Aorta (tissue), 5 donors: ENCODE measurements at regions not wholly inside any gene's neighbourhood (a gene's known extent, or its start where the extent isn't known, plus 50 kb on each side); places are given as distances from the start of the nearest gene placed in this dataset.
A peak's percentile ranks its signal among the peaks of the same experiment; 100 is the strongest.

Source experiments
- ATAC-seq: fragments of 200-7000 bp; cut with Tn5 transposase; one replicate; pipeline ENCODE4 v1.9.1; 2022; ENCODE audit warnings: moderate library complexity; ENCODE audit not compliant: low FRiP score
- DNase-seq, 2 donors: peaks; one replicate each; pipeline ENCODE4 v3.0.0-alpha.2; 2020
- H3K27ac ChIP-seq, 2 donors: one replicate each; pipeline ENCODE4 v1.5.1; 2013; ENCODE audit warnings: low read length in 2 of 2, mild to moderate bottlenecking in 2 of 2, moderate library complexity in 2 of 2, control low read depth in 1 of 2, inconsistent platforms in 1 of 2, low read depth in 1 of 2
- H3K27me3 ChIP-seq, 2 donors: one replicate each; pipeline ENCODE4 v1.6.1; 2013; ENCODE audit warnings: control low read depth in 1 of 2, low read length in 1 of 2, mild to moderate bottlenecking in 1 of 2, moderate library complexity in 1 of 2; ENCODE audit not compliant: insufficient read depth in 2 of 2, control insufficient read depth in 1 of 2
- H3K36me3 ChIP-seq, 2 donors: one replicate each; pipeline ENCODE4 v1.6.1; 2013; ENCODE audit warnings: control low read depth in 1 of 2, low read length in 1 of 2, mild to moderate bottlenecking in 1 of 2; ENCODE audit not compliant: insufficient read depth in 2 of 2, control insufficient read depth in 1 of 2
- H3K4me1 ChIP-seq, 2 donors: one replicate each; pipeline ENCODE4 v1.6.1; 2013; ENCODE audit warnings: low read length in 2 of 2, control low read depth in 1 of 2, mild to moderate bottlenecking in 1 of 2, moderate library complexity in 1 of 2; ENCODE audit not compliant: insufficient read depth in 2 of 2, control insufficient read depth in 1 of 2
- H3K4me3 ChIP-seq, 2 donors: one replicate each; pipeline ENCODE4 v1.5.1; 2013; ENCODE audit warnings: low read length in 2 of 2, control low read depth in 1 of 2, mild to moderate bottlenecking in 1 of 2
- H3K9me3 ChIP-seq: one replicate; pipeline ENCODE4 v1.6.1; 2013; ENCODE audit warnings: mild to moderate bottlenecking, low read length; ENCODE audit not compliant: control insufficient read depth
- WGBS, 2 donors: extraction: QIAGEN DNeasy Blood & Tissue Kit; methylation state at CpG; one replicate each; pipeline ENCODE4 v1.1.7; 2013; 5-methylcytosine and 5-hydroxymethylcytosine counted together
- intact Hi-C, 2 donors: fragments of 100-400 bp; cut with DNase I; formaldehyde crosslinking; loops; one replicate each; pipeline versions ENCODE4 v1.14.2 to v1.15.0; 2022
- donor health status: healthy with polysubstance abuse.
- donor health status: Bipolar disorder and iron deficiency.
- donor health status: DM: no; HTN: no; CAD: no.
- donor health status: DM: no; HTN: no; CAD: no.
- donor health status: DM: yes; HTN: yes; CAD: no.

- intact Hi-C loops: no loop called here
- Histone ChIP-seq H3K27me3 (no peaks in the 10 kb centered on the region), H3K27ac (no peak overlapping the region), H3K4me3 (no peak overlapping the region), H3K9me3 (no peaks in the 10 kb centered on the region), H3K4me1 (no peaks in the 10 kb centered on the region), H3K36me3 (no peaks in the 10 kb centered on the region)
- 63 to 69% methylated on average over 2 of the region's 2 CpGs for WGBS, 2 donors
- DNase-seq: no peak
- ATAC-seq: no peak
Observed at GRCh38 chr5:101437351-101437750, 534.3 kb upstream of the ST8SIA4 start.

DNA sequence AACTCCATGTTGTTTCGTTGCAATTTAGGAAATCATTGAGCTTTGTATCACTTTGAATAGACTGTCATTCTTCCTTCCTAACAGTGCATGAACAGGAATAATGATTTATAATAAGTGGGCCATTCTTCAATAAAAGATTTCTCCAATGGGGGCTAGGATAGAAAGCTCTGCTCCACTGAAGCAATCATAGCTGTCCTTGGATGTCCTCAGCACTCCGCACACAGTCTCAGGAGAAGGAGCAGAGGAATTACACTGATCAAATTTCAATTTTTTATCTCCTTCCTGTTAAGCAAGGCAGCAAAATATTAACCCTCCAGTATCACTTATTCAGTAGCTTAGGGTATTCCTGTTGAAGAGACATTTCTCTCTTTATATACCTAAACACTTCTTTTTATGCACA, 532.7 kb upstream of the ST8SIA4 start:
- Histone ChIP-seq H3K27me3 (no peaks in the 10 kb centered on the region), H3K27ac (no peak overlapping the region), H3K9me3 (no peaks in the 10 kb centered on the region), H3K4me3 (no peak overlapping the region), H3K36me3 (no peaks in the 10 kb centered on the region), H3K4me1 (no peaks in the 10 kb centered on the region)
- intact Hi-C loops: no loop called here
- ATAC-seq: no peak
- 55 to 59% methylated on average over 2 of the region's 2 CpGs for WGBS, 2 donors
- no peak for DNase-seq

DNA sequence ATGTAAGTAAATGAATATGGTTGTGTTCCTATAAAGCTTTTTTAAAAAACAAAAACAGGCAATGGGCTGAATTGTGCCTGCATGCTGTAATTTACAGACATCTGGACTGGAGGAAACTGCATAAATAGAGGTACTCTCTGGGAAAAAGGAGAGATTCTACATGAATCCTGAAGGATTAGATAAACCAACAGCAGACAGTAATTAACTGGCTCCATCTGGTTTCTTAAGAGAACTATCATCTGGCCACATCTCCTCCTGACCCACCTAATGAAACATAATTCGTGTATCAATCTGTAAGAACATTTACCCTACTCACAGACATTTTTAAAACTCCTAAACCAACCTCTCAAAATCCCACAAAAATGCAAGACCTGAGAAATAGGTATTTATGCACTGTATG, 528.1 kb upstream of the ST8SIA4 start:
- DNase-seq: no peak
- intact Hi-C loops: no loop called here

GRCh38 chr5:101430551-101430950, 527.5 kb upstream of the ST8SIA4 start:
- intact Hi-C loops: no loop called here
- Histone ChIP-seq H3K4me3 (no peak overlapping the region), H3K9me3 (no peaks in the 10 kb centered on the region), H3K4me1 (no peaks in the 10 kb centered on the region), H3K27me3 (no peaks in the 10 kb centered on the region), H3K36me3 (no peaks in the 10 kb centered on the region), H3K27ac (no peak overlapping the region)
- 93% methylated on average over 2 of the region's 2 CpGs for WGBS, 2 donors
- no peak for ATAC-seq
- no peak for DNase-seq

More for the DNA sequence above, 528.1 kb upstream of the ST8SIA4 start:
- Histone ChIP-seq H3K27ac (no peak overlapping the region), H3K27me3 (no peaks in the 10 kb centered on the region), H3K9me3 (no peaks in the 10 kb centered on the region), H3K4me1 (no peaks in the 10 kb centered on the region), H3K4me3 (no peak overlapping the region), H3K36me3 (no peaks in the 10 kb centered on the region)
- ATAC-seq: no peak
- 66 to 74% methylated on average over 1 of the region's 1 CpG for WGBS, 2 donors

DNA sequence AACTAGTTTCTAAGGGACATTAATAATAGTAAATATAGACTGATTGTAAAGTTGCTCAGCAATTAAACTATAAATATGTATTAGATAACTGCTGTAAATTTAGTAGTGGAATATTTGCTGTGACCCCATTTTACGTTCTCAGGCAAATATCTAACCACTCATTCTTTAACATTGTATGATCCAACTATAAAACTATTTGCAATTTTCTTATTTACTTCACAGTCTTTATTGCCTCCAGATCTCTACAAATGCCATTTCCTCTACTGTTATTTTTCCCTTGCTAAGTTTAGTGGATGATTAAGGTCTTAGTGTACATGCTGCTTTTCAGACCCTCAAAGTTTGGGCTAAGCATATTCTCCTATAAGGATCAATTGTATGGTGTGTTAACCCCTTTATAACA, 526.2 kb upstream of the ST8SIA4 start:
- Histone ChIP-seq H3K27me3 (no peaks in the 10 kb centered on the region), H3K4me3 (no peak overlapping the region), H3K4me1 (no peaks in the 10 kb centered on the region), H3K9me3 (no peaks in the 10 kb centered on the region), H3K36me3 (no peaks in the 10 kb centered on the region), H3K27ac (no peak overlapping the region)
- ATAC-seq (no peak), DNase-seq (no peak)
- 12 to 15% methylated on average over 1 of the region's 1 CpG for WGBS, 2 donors
- intact Hi-C loops: loop anchor here in 1 of 2 donors (10.0 kb wide), 1 partner anchor 546 kb away; no protein-coding TSS in a partner anchor

DNA sequence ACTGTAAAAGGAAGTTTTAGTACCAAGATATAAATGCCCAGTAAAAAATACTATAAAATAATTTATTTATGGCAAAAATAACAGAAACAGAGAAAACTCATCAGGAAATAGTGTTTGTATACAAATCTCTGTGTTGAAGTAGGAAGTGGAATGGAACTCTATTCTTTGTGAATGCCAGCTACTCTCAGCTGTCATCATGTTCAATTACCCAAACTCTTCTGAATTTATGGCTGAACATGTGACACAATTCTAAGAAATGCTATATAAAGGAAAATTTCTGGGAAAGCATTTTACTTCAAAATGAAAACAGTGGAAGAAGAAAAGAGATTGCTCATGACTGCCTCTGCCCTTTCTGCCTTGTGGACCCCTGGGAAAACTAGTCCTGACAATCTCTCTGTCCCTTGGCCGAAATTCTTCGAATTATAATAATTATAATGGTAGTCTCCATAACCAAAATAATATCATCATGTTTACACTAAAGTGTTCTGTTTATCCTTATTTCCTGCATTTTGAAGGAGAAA, 522.3 kb upstream of the ST8SIA4 start:
- intact Hi-C loops: loop anchor here in 1 of 2 donors (10.0 kb wide), 1 partner anchor 549 kb away; no protein-coding TSS in a partner anchor
- Histone ChIP-seq H3K36me3 (no peaks in the 10 kb centered on the region), H3K4me1 (no peaks in the 10 kb centered on the region), H3K27me3 (no peaks in the 10 kb centered on the region), H3K27ac (no peak overlapping the region), H3K4me3 (no peak overlapping the region), H3K9me3 (no peaks in the 10 kb centered on the region)
- ATAC-seq (peak; percentile 75), DNase-seq (no peak)
- 2 to 20% methylated on average over 2 of the region's 2 CpGs for WGBS, 2 donors

DNA sequence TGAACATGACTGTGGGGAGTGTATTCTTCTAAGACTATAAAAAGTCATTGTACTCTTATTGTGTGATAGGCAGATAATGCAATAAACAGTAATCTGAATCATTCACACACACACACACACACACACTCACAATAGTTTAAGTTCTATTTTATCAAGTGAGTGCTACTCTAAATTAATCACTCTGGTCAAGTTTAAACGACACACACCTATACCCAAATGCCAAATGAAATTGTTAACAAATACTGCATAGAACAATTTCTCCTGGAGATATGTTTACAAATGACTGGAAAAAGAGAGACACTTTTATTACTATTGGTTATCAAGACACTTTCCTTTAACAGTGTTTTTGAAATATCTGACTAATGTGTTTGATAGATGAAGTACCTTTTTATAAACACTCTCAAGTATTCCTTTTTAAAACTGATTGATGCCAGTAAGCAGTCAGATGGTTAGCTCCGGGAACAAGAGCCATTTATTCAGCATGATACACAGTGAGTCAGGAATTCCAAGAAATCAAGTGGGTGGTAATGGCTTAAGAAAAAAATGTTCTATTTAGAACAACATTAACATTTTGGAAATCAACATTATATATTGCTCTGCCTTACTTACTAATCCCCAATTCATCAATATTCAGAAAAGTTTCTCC, 521.6 kb upstream of the ST8SIA4 start:
- Histone ChIP-seq H3K36me3 (no peaks in the 10 kb centered on the region), H3K27ac (no peak overlapping the region), H3K4me1 (no peaks in the 10 kb centered on the region), H3K4me3 (no peak overlapping the region), H3K9me3 (no peaks in the 10 kb centered on the region), H3K27me3 (no peaks in the 10 kb centered on the region)
- intact Hi-C loops: loop anchor here in 1 of 2 donors (10.0 kb wide), 1 partner anchor 550 kb away; no protein-coding TSS in a partner anchor
- ATAC-seq (peak; percentile 80), DNase-seq (no peak)
- WGBS, 2 donors: 17 to 24% methylated on average over 2 of the region's 2 CpGs

DNA sequence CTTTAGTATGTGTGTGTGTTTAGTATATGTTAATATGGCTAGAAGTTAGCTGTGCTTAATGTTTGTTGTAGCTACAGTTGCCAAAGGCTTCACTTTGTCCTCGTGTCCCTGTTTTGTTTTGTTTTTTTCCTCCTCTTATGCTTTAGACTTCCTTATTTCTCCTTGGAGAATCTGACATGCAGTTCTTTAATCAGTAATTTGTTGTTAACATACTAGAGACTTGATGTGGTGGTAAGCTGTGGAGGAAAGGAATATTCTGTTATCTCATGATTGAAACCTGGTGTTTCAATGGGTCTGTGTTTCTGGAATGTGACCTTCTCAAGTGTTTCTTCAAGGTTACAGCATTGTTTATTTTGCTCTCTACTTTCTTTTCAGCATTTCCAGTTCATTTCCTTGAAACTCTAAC, 515.6 kb upstream of the ST8SIA4 start:
- no peaks in the 10 kb centered on the region for H3K36me3 ChIP-seq
- 3 to 7% methylated on average over 1 of the region's 1 CpG for WGBS, 2 donors
- no peak overlapping the region for H3K4me3 ChIP-seq
- intact Hi-C loops: no loop called here
- no peak for DNase-seq
- no peak overlapping the region for H3K27ac ChIP-seq
- no peaks in the 10 kb centered on the region for H3K4me1 ChIP-seq
- ATAC-seq: no peak
- H3K27me3 ChIP-seq: no peaks in the 10 kb centered on the region
- H3K9me3 ChIP-seq: no peaks in the 10 kb centered on the region

GRCh38 chr5:101404531-101404930, 501.4 kb upstream of the ST8SIA4 start:
- H3K27me3 ChIP-seq: no peaks in the 10 kb centered on the region
- H3K27ac ChIP-seq: no peak overlapping the region
- H3K36me3 ChIP-seq: no peaks in the 10 kb centered on the region
- H3K4me3 ChIP-seq: no peak overlapping the region
- no peak for ATAC-seq
- intact Hi-C loops: no loop called here
- DNase-seq: no peak
- H3K4me1 ChIP-seq: no peaks in the 10 kb centered on the region
- no peaks in the 10 kb centered on the region for H3K9me3 ChIP-seq
- 84 to 89% methylated on average over 1 of the region's 1 CpG for whole genome bisulfite sequencing, 2 donors
